ENCODE measurements at regions not wholly inside any gene's neighbourhood (a gene's known extent, or its start where the extent isn't known, plus 50 kb on each side); places are given as distances from the start of the nearest gene placed in this dataset.
A peak's percentile ranks its signal among the peaks of the same experiment; 100 is the strongest.

DNA sequence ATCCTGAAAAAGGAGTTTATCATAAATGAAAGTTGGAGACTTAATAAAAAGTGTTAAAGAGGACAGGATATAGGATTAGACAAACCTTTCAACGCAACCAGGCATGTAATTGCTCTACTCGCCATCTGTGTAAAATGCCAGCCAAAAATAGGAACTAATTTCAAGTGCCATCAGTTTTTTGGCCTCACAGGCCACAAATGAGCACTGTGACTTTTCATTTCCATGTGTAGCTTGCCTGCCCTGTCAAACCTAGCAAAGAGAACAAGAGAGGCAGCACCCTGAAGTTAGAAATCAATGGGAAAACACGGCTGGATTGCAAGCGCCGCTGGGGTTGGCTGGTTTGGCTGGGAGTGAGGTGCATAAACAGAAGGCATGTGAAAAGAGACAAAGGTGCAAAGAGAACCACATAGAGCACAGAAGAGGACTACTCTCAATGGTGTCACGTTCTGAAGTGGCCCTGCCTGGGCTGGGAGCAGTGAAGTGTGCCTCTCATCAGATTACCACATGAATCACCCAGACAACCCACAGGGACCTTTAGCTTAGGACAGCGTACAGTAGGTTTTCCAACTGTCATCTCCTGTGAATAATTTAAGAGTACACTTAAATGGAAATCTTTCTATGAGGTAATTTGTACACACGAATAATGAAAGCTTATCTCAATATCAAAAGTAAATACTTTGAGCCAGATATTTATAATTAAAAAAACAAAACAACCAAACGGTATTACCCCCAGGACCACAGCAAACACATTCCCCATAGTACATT is 78.0 kb upstream of the NHSL1 start:
- Histone ChIP-seq H3K9me3 (ENCODE audit: control insufficient read depth in 2 of 2, low read length in 2 of 2) (no peaks in the 10 kb centered on the region), H3K27me3 (ENCODE audit: control insufficient read depth in 1 of 2, insufficient read depth in 2 of 2, low read length in 2 of 2) (no peaks in the 10 kb centered on the region), H3K4me1 (ENCODE audit: control insufficient read depth, insufficient read depth, low read length) (peaks cover 2% of the 10 kb centered on the region), H3K4me3 (ENCODE audit: low read length in 2 of 2) (no peak overlapping the region), H3K27ac (ENCODE audit: low read length) (no peak overlapping the region), H3K9ac (ENCODE audit: low read length in 2 of 2) (no peak overlapping the region), H3K36me3 (ENCODE audit: control insufficient read depth in 2 of 2, insufficient read depth in 2 of 2, low read length in 2 of 2) (no peaks in the 10 kb centered on the region)

DNA sequence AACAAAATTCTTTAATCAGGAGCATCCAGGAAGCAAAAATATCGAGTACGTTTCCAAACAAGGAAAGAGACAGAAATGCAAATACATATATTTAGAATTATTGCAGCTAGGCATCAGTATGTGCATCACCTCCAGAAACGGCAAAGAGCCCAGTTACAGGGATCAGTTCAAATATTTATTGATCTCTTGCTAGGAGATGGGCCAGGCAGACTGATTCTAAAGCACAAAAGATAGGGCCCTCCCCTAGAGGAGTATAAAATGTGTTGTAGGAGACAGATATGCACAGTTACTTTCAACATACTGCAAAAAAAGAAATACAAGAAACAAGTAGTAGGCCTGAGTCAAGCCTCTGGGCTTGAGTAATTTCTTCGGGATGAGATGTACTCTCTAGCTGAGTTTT is 80.7 kb upstream of the NHSL1 start:
- Histone ChIP-seq H3K27me3 (ENCODE audit: control insufficient read depth in 1 of 2, insufficient read depth in 2 of 2, low read length in 2 of 2) (no peaks in the 10 kb centered on the region), H3K27ac (ENCODE audit: low read length) (no peak overlapping the region), H3K4me1 (ENCODE audit: control insufficient read depth, insufficient read depth, low read length) (no peaks in the 10 kb centered on the region), H3K9ac (ENCODE audit: low read length in 2 of 2) (no peak overlapping the region), H3K9me3 (ENCODE audit: control insufficient read depth in 2 of 2, low read length in 2 of 2) (no peaks in the 10 kb centered on the region), H3K36me3 (ENCODE audit: control insufficient read depth in 2 of 2, insufficient read depth in 2 of 2, low read length in 2 of 2) (no peaks in the 10 kb centered on the region), H3K4me3 (ENCODE audit: low read length in 2 of 2) (no peak overlapping the region)

DNA sequence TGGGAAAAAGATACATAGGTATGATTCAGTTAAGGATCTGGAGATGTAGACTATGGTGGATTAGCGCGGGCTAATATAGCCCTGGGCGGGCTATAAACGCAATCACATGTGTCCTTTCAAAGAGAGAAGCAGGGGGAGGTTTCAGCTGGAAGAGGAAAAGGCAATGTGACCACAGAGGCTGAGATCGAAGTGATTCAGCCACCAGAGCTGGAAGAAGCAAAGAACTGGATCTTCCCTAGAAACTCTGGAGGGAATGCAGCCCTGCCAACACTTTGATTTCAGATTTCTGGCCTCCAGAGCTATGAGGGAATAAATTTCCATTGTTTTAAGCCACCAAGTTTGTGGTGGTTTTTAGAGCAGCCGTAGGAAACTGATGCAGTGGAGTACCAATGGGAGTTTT is 81.5 kb upstream of the NHSL1 start:
- Histone ChIP-seq H3K27me3 (ENCODE audit: control insufficient read depth in 1 of 2, insufficient read depth in 2 of 2, low read length in 2 of 2) (no peaks in the 10 kb centered on the region), H3K27ac (ENCODE audit: low read length) (no peak overlapping the region), H3K4me1 (ENCODE audit: control insufficient read depth, insufficient read depth, low read length) (no peaks in the 10 kb centered on the region), H3K9me3 (ENCODE audit: control insufficient read depth in 2 of 2, low read length in 2 of 2) (no peaks in the 10 kb centered on the region), H3K9ac (ENCODE audit: low read length in 2 of 2) (no peak overlapping the region), H3K36me3 (ENCODE audit: control insufficient read depth in 2 of 2, insufficient read depth in 2 of 2, low read length in 2 of 2) (no peaks in the 10 kb centered on the region), H3K4me3 (ENCODE audit: low read length in 2 of 2) (no peak overlapping the region)

DNA sequence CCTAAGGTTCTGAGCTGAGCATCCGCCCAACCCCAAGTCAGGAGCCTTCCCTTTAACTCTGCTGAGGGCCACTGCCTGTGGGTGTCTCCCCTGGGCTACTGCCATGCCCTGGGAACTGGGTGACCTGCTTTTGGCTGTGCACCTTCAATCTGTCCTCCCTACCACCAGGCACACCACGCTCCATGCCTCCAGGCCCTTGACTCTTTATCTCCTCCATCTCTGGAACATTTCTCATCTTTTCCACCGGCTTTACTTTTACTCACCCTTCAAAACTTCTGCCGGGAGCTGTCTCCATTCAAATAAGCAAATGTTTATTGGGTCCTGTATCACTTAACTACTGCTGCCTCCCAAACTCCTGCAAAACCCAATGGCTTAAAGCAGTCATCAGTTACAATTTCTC is 83.3 kb upstream of the NHSL1 start:
- Histone ChIP-seq H3K9ac (ENCODE audit: low read length in 2 of 2) (no peak overlapping the region), H3K4me3 (ENCODE audit: low read length in 2 of 2) (no peak overlapping the region), H3K27me3 (ENCODE audit: control insufficient read depth in 1 of 2, insufficient read depth in 2 of 2, low read length in 2 of 2) (no peaks in the 10 kb centered on the region), H3K27ac (ENCODE audit: low read length) (no peak overlapping the region), H3K4me1 (ENCODE audit: control insufficient read depth, insufficient read depth, low read length) (no peaks in the 10 kb centered on the region), H3K36me3 (ENCODE audit: control insufficient read depth in 2 of 2, insufficient read depth in 2 of 2, low read length in 2 of 2) (no peaks in the 10 kb centered on the region), H3K9me3 (ENCODE audit: control insufficient read depth in 2 of 2, low read length in 2 of 2) (no peaks in the 10 kb centered on the region)

DNA sequence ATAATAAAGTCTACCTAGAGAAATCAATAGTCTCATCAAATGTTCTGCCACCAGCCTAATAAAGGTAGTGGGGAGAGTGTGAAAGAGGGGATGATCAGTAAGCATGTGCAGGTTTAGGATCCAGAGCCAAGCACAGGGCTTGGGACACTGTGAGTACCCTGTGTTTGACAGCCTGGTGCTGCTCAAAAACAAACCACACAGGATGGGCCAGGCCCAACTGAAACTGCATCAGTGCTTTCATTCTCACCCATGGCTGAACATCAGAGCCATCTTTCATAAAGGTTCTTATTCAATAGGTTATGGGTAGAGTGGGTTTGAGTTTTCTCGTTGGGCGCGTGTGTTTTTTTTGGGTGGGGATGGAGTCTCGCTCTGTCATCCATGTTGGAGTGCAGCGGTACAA is 87.3 kb upstream of the NHSL1 start:
- Histone ChIP-seq H3K27me3 (ENCODE audit: control insufficient read depth in 1 of 2, insufficient read depth in 2 of 2, low read length in 2 of 2) (no peaks in the 10 kb centered on the region), H3K4me1 (ENCODE audit: control insufficient read depth, insufficient read depth, low read length) (peaks cover 5% of the 10 kb centered on the region), H3K9ac (ENCODE audit: low read length in 2 of 2) (no peak overlapping the region), H3K36me3 (ENCODE audit: control insufficient read depth in 2 of 2, insufficient read depth in 2 of 2, low read length in 2 of 2) (no peaks in the 10 kb centered on the region), H3K4me3 (ENCODE audit: low read length in 2 of 2) (no peak overlapping the region), H3K27ac (ENCODE audit: low read length) (no peak overlapping the region), H3K9me3 (ENCODE audit: control insufficient read depth in 2 of 2, low read length in 2 of 2) (no peaks in the 10 kb centered on the region)

DNA sequence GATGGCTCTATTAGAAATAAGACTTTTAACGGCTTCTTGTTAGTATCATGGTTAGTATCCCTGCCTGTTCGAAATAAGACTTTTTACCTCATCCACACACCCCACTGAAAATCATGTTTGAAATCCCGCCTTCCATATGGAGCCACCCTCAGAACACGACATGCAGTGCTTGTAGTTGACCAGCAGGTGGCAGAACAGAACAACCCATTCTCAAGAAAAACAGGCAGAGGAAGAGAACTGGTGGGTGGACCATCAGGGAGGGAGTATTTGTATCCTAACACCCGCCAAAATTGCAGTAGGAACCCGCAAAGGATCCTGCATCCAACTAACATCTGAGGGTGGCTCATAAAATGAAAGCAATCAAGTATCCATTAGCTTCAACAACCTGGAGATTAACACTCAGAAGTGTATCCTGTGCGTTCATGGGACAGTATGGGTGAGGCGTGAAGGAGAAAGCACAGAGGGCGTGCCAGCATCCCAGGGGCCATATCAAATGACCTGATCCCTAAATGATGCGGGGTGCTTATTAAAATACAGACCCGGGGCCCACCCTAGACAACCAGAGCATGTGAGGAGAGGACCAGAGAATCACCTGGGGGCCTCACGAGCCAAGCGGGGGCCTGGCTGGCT is 89.6 kb upstream of the NHSL1 start:
- Histone ChIP-seq H3K4me1 (ENCODE audit: control insufficient read depth, insufficient read depth, low read length) (peaks cover 5% of the 10 kb centered on the region), H3K4me3 (ENCODE audit: low read length in 2 of 2) (no peak overlapping the region), H3K9me3 (ENCODE audit: control insufficient read depth in 2 of 2, low read length in 2 of 2) (no peaks in the 10 kb centered on the region), H3K27me3 (ENCODE audit: control insufficient read depth in 1 of 2, insufficient read depth in 2 of 2, low read length in 2 of 2) (no peaks in the 10 kb centered on the region), H3K27ac (ENCODE audit: low read length) (no peak overlapping the region), H3K9ac (ENCODE audit: low read length in 2 of 2) (no peak overlapping the region), H3K36me3 (ENCODE audit: control insufficient read depth in 2 of 2, insufficient read depth in 2 of 2, low read length in 2 of 2) (no peaks in the 10 kb centered on the region)

DNA sequence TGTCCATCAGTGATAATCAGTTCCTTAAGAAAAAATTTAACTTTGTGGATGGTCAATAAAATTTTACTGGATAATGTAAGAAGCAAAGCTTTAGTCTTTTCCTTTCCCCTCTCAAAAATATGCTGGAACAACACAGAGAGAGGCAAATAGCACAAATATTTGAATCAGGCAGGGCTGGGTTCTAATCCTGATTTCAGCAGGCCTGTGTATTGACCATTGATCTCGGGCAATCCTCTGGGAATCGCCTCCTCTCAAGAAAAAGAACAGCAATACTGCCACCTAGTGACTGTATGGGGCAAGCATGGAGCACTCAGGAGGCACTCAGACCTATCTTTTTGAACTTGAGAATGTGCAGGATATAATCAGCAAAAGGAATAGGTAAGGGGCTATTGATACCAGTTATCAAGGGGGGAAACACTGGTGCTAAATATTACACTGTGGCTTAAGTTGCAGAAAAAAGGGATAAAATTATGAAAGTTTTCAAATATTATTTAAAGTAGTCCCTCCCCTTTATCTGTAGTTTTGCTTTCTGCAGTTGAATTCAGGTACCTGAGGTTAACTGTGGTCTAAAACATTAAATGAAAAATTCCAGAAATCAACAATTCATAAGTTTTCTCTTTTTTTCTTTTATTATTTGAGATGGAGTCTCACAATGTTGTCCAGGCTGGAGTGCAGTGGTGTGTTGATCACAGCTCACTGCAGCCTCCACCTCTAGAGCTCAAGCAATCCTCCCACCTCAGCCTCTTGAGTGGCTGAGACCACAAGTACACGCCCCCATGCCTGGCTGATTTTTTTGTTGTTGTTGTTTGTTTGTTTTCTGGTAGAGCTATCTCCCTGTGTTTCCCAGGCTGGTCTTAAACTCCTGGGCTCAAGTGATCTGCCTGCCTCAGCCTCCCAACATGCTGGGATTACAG is 91.8 kb upstream of the NHSL1 start:
- Histone ChIP-seq H3K36me3 (ENCODE audit: control insufficient read depth in 2 of 2, insufficient read depth in 2 of 2, low read length in 2 of 2) (no peaks in the 10 kb centered on the region), H3K9me3 (ENCODE audit: control insufficient read depth in 2 of 2, low read length in 2 of 2) (no peaks in the 10 kb centered on the region), H3K4me3 (ENCODE audit: low read length in 2 of 2) (no peak overlapping the region), H3K9ac (ENCODE audit: low read length in 2 of 2) (no peak overlapping the region), H3K27ac (ENCODE audit: low read length) (no peak overlapping the region), H3K4me1 (ENCODE audit: control insufficient read depth, insufficient read depth, low read length) (peaks cover 5% of the 10 kb centered on the region), H3K27me3 (ENCODE audit: control insufficient read depth in 1 of 2, insufficient read depth in 2 of 2, low read length in 2 of 2) (no peaks in the 10 kb centered on the region)

DNA sequence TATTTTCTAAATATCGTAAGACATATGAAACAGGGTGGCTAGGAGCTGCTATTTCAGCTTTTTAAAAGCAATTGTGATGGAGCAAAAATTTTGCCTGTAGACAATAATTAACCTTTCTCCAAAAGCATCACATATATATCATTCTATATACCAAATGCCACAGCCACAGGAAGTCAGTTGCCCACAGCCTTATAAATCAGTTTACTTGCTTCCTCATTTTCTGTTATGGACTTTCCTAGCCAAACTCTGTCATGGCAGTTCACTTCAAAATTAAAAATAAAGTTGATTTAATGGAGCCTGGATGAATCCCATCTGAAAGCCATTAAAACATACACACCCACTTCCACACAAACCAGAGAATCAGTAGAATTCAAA is 93.4 kb upstream of the NHSL1 start:
- Histone ChIP-seq H3K4me1 (ENCODE audit: control insufficient read depth, insufficient read depth, low read length) (peaks cover 5% of the 10 kb centered on the region), H3K9me3 (ENCODE audit: control insufficient read depth in 2 of 2, low read length in 2 of 2) (no peaks in the 10 kb centered on the region), H3K27me3 (ENCODE audit: control insufficient read depth in 1 of 2, insufficient read depth in 2 of 2, low read length in 2 of 2) (no peaks in the 10 kb centered on the region), H3K4me3 (ENCODE audit: low read length in 2 of 2) (peak overlapping the region in 1 of 2 donors; percentile 44), H3K27ac (ENCODE audit: low read length) (no peak overlapping the region), H3K36me3 (ENCODE audit: control insufficient read depth in 2 of 2, insufficient read depth in 2 of 2, low read length in 2 of 2) (no peaks in the 10 kb centered on the region), H3K9ac (ENCODE audit: low read length in 2 of 2) (no peak overlapping the region)

DNA sequence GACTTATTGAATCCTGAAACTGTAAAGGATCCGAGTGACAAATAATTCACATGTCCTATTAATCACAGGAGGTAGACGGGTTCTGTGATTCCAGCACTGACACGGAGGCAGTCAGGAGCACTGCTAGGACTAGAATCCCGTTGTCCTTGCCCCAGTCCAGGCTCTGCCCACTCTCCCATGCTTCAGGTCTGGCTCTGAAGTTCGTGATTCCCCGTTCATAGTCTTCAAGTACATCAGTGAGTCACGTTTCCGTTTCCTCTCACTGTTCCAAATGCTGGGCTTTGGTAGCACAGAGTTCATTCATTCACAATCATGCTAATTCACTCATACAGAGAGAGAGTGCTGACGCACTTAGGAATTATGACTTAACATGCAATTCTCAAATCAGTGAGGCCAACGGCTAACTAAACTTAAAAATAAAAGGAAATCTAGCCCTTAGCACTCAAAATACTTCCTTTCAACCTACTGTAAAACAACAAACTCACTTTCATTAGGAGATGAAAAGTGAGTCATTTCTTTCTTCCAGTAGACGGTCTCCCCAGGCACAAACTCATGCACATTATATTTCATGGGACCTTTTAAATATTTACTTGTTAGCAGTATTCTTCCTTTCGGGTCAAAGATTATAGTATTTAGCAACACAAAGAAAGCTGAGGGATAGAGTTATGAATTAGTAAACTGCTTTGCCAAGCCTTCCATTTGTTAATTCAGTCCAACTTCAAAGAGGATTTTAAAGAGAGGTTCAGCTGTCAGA is 94.0 kb upstream of the NHSL1 start:
- H3K9ac ChIP-seq (ENCODE audit: low read length in 2 of 2), result peak overlapping the region in 1 of 2 donors; percentile 13
- no peak overlapping the region for H3K27ac ChIP-seq (ENCODE audit: low read length)
- H3K4me3 ChIP-seq (ENCODE audit: low read length in 2 of 2), result peak overlapping the region in 1 of 2 donors; percentile 44
- H3K36me3 ChIP-seq (ENCODE audit: control insufficient read depth in 2 of 2, insufficient read depth in 2 of 2, low read length in 2 of 2), result no peaks in the 10 kb centered on the region
- H3K9me3 ChIP-seq (ENCODE audit: control insufficient read depth in 2 of 2, low read length in 2 of 2), result no peaks in the 10 kb centered on the region
- peaks cover 5% of the 10 kb centered on the region for H3K4me1 ChIP-seq (ENCODE audit: control insufficient read depth, insufficient read depth, low read length)
- no peaks in the 10 kb centered on the region for H3K27me3 ChIP-seq (ENCODE audit: control insufficient read depth in 1 of 2, insufficient read depth in 2 of 2, low read length in 2 of 2)
